Fibroblast of skin of scalp (primary cell): ENCODE measurements at regions not wholly inside any gene's neighbourhood (a gene's known extent, or its start where the extent isn't known, plus 50 kb on each side); places are given as distances from the start of the nearest gene placed in this dataset.
A peak's percentile ranks its signal among the peaks of the same experiment; 100 is the strongest.

Experiments
- DNase-seq: peaks from one replicate; pipeline ENCODE4 v3.0.0-alpha.2; 2013

DNA sequence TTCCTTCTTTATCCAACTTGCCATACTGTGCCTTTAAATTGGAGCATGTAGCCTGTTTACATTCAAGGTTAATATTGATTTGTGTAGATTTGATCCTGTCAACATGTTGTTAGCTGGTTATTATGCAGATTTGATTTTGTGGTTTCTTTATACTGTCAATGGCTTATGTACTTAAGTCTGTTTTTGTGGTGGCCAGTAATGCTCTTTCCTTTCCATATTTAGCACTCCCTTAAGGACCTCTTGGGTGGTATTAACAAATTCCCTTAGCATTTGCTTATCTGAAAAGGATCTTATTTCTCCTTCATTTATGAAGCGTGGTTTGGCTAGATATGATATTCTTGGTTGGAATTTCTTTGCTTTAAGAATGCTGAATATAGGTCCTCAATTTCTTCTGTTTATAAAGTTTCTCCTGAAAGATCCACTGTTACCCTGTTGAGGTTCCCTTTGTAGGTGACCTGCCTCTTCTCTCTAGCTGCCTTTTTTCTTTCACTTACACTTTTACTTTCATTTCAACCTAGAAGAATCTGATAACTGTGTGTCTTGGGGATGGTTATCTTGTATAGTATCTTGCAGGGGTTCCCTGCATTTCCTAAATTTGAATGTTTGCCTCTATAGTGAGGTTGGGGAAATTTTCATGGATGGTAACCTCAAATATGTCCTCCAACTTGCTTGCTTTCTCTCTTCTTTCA is 86.9 kb upstream of the NEGR1 start:
- DNase-seq = peak; percentile 15

GRCh38 chr1:72366466-72366865 is 84.1 kb upstream of the NEGR1 start:
- DNase-seq = peak; percentile 16

GRCh38 chr1:72365693-72366092 is 83.4 kb upstream of the NEGR1 start:
- no peak for DNase-seq

DNA sequence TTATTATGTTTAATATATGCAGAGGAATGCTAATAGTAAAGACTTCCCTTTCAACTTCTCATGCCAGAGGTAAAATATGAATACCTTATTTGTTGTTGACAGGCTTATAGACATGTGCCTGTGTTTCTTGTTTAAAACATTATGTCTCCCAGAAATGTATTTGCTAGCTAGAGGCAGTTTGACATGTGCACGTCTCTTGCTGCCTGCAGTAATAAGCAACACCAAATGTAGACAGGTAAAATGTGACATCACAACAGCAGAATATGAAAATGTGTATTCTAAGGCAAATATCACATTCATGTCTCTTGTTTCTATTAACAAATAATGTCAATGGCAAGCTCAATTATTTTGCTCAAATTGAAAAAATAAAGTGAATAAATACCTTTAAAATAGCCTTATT is 80.2 kb upstream of the NEGR1 start:
- no peak for DNase-seq

DNA sequence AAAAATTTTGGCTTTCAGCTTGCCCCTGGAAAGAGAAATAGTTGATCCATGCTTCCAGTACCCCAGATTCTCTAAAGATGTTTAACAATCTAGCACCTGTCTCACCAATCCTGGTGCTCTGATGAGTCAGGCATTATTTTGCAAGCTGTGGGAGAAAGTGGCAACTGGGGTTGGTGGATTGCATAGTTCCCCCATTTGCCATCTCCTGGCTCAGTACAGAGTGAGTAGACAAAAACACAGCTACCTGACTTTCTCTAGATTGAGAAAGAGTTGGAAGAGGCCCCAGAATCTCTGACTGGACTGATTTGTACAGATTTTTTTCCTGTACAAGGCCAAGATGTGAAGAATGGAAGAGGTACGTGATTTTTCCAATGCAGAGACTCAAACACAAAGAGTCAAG is 75.1 kb upstream of the NEGR1 start:
- DNase-seq = no peak

DNA sequence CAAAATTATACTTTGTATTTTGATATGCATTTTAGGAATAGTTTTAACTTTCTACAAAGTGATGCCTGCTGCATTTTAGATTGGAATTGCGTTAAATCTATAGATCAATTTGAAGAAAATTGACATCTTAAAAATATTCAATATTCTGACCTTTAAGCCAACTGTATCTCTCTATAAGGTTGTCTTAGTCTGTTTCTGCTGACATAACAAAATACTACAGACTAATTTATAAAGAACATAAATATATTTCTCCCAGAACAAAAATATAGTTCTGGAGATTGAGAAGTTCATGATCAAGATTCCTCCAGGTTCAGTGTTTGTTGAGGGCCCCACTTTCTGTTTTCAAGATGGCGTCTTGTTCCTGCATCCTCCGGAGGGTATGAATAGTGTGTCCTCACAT is 73.6 kb upstream of the NEGR1 start:
- DNase-seq = no peak

- no peak for DNase-seq
Observed at GRCh38 chr1:72341661-72342060, 59.3 kb upstream of the NEGR1 start.

- peak; percentile 35 for DNase-seq
Observed at GRCh38 chr1:72336776-72337175, 54.4 kb upstream of the NEGR1 start.
